ENCODE measurements at regions not wholly inside any gene's neighbourhood (a gene's known extent, or its start where the extent isn't known, plus 50 kb on each side); places are given as distances from the start of the nearest gene placed in this dataset.

DNA sequence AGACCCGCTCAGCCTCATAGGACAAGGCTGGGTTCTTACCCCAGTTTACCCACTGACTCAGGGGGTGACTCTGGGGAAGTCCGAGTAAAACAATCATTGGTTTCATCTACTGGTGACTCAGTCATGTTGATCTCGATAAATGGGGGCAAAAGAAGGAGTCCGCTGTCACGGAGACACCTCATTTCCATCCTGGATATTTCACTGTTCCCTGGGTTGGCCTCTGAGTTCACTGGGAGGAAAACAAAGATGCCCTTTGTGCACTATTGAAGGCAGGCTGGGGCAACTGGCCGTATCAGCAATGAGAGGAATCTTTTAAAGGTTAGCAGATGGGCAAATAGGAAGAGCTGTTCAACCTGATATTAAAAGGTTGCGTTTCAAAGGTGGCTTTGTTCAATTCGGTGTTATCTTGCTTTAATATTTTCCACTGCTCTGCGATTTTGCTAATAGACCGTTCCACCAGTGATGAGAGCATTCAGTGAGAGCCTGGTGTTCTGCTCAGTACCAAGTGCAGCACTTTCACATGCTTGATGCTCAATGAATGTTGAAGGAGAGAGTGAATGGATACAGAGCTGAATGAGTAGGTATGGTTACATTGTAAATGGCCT is 110.2 kb upstream of the EGFLAM start:
- dilution Hi-C loops (cut with HindIII; ENCODE audit: low sequenced_read_pairs, unreplicated experiment) (no loop called here), in situ Hi-C loops (cut with MboI; ENCODE audit: low sequenced_read_pairs) (no loop called here), intact Hi-C loops (cut with micrococcal nuclease) (no loop called here)
- Histone ChIP-seq H3K27me3 (ENCODE audit: control insufficient read depth, insufficient read depth, low read length) (0 out of 2 replicates have a peak, but pooled peaks cover 2% of the 10 kb centered on the region), H2BK120ac (ENCODE audit: low read depth, low read length) (no peak overlapping the region), H3K18ac (ENCODE audit: low read depth, low read length) (no peak overlapping the region), H2AK9ac (replicated peaks; ENCODE audit: low read depth, low read length, poor library complexity) (no peak overlapping the region), H4K5ac (ENCODE audit: low read depth, low read length) (no peak overlapping the region), H3K4me3 (ENCODE audit: insufficient read depth, low read depth, low read length) (no peak overlapping the region), H4K8ac (ENCODE audit: low read depth in 2 of 2, low read length in 2 of 2) (no peak overlapping the region), H3K9ac (ENCODE audit: low read depth, low read length) (no peak overlapping the region), H2AFZ (replicated peaks; ENCODE audit: low read length, poor library complexity) (no peak overlapping the region), H4K91ac (ENCODE audit: insufficient read depth, low read depth, low read length) (no peak overlapping the region), H3K9me1 (ENCODE audit: insufficient read depth, low read length) (no peaks in the 10 kb centered on the region), H2AK5ac (ENCODE audit: low read depth, low read length) (no peak overlapping the region), H3K27ac (ENCODE audit: insufficient read depth, low read length) (no peak overlapping the region), H2BK15ac (ENCODE audit: low read depth, low read length) (no peak overlapping the region), H2BK5ac (ENCODE audit: low read depth, low read length, poor library complexity, severe bottlenecking) (no peak overlapping the region), H3K79me1 (ENCODE audit: low read depth in 1 of 2, low read length in 2 of 2) (no peaks in the 10 kb centered on the region), H3K4ac (ENCODE audit: low read depth, low read length) (no peak overlapping the region), H4K20me1 (ENCODE audit: insufficient read depth, low read length) (no peaks in the 10 kb centered on the region), H3K56ac (ENCODE audit: extremely low read depth, insufficient read depth, low read length) (no peak overlapping the region), H3K4me1 (ENCODE audit: control insufficient read depth, insufficient read depth, low read length) (no peaks in the 10 kb centered on the region), H3K9me3 (ENCODE audit: control insufficient read depth, insufficient read depth, low read length) (no peaks in the 10 kb centered on the region), H3K23ac (ENCODE audit: low read depth, low read length) (no peak overlapping the region), H3K36me3 (ENCODE audit: control insufficient read depth, insufficient read depth, low read length) (no peaks in the 10 kb centered on the region), H2BK20ac (ENCODE audit: low read depth, low read length) (no peak overlapping the region), H3K14ac (replicated peaks; ENCODE audit: low read depth, low read length) (no peak overlapping the region), H3K4me2 (ENCODE audit: low read depth, low read length) (no peak overlapping the region)
- BruUV-seq (replicated peaks) = no TSS peak
- ATAC-seq (ENCODE audit: low read depth) (no peak), DNase-seq (no peak)
- no peak for TF ChIP-seq BHLHE40 (IDR thresholded peaks at IDR 0.05; ENCODE audit: low read depth, low read length)
- TF ChIP-seq CHD1 (IDR thresholded peaks at IDR 0.05; ENCODE audit: low read depth, low read length) = no peak
- TF ChIP-seq SMC3 (IDR thresholded peaks at IDR 0.05; ENCODE audit: low read depth, low read length) = no peak
- TF ChIP-seq RAD21 (IDR thresholded peaks at IDR 0.05; ENCODE audit: low read length) = no peak
- TF ChIP-seq POLR2A (IDR thresholded peaks at IDR 0.05; ENCODE audit: low read depth, low read length) = no peak
- no peak for TF ChIP-seq NFE2L2 (IDR thresholded peaks at IDR 0.05; ENCODE audit: low read depth, low read length)
- no peak for TF ChIP-seq CEBPB (IDR thresholded peaks at IDR 0.05; ENCODE audit: low read depth, low read length)
- TF ChIP-seq, protein P1, sequence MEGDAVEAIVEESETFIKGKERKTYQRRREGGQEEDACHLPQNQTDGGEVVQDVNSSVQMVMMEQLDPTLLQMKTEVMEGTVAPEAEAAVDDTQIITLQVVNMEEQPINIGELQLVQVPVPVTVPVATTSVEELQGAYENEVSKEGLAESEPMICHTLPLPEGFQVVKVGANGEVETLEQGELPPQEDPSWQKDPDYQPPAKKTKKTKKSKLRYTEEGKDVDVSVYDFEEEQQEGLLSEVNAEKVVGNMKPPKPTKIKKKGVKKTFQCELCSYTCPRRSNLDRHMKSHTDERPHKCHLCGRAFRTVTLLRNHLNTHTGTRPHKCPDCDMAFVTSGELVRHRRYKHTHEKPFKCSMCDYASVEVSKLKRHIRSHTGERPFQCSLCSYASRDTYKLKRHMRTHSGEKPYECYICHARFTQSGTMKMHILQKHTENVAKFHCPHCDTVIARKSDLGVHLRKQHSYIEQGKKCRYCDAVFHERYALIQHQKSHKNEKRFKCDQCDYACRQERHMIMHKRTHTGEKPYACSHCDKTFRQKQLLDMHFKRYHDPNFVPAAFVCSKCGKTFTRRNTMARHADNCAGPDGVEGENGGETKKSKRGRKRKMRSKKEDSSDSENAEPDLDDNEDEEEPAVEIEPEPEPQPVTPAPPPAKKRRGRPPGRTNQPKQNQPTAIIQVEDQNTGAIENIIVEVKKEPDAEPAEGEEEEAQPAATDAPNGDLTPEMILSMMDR (conservative IDR thresholded peaks at IDR 0.05; ENCODE audit: low read depth, low read length) = no peak
- TF ChIP-seq FOS (IDR thresholded peaks at IDR 0.05; ENCODE audit: low read depth, low read length) = no peak
- TF ChIP-seq MAFK (IDR thresholded peaks at IDR 0.05; ENCODE audit: low read depth, low read length) = no peak
- POLR2A ChIA-PET (ENCODE audit: unreplicated experiment) = no interaction called here
- 60% methylated on average over 2 of the region's 10 CpGs; no CpG with 5 or more reads in 1 of the 2 experiments for WGBS, 2 experiments (ENCODE audit: extremely low coverage in 2 of 2, insufficient read length in 1 of 2)
- CTCF ChIA-PET = no interaction called here
